Fibroblast of skin of left biceps (primary cell): ENCODE measurements at regions not wholly inside any gene's neighbourhood (a gene's known extent, or its start where the extent isn't known, plus 50 kb on each side); places are given as distances from the start of the nearest gene placed in this dataset.
"Not testable (repeated sequence)": the region's sequence is repeated elsewhere in the genome, so short reads cannot be mapped to it uniquely, and the experiment has no call there.

Source experiments
- DNase-seq, 2 experiments: peaks; one replicate each; pipeline ENCODE4 v3.0.0-alpha.2; 2013; ENCODE audit warnings: low read depth in 2 of 2

- DNase-seq = no peak
Measured at GRCh38 chr5:158602981-158603380, 496.7 kb downstream of the EBF1 start.

GRCh38 chr5:158601118-158601517 is 498.6 kb downstream of the EBF1 start:
- DNase-seq = no peak

GRCh38 chr5:158600679-158601078 is 499.0 kb downstream of the EBF1 start:
- no peak for DNase-seq

- no peak for DNase-seq
Measured at GRCh38 chr5:158599157-158599556, 500.6 kb downstream of the EBF1 start.

- no peak for DNase-seq
Measured at GRCh38 chr5:158594595-158595242, 505.0 kb downstream of the EBF1 start.

GRCh38 chr5:158593925-158594324 is 505.8 kb downstream of the EBF1 start:
- no peak for DNase-seq

GRCh38 chr5:158591301-158591863 is 508.3 kb downstream of the EBF1 start:
- DNase-seq = peak; percentile 47 to 53

- peak in 1 of 2 experiments; percentile 12 for DNase-seq
Measured at GRCh38 chr5:158590746-158591300, 508.9 kb downstream of the EBF1 start.

- DNase-seq = peak; percentile 19 to 33
Measured at GRCh38 chr5:158589939-158590338, 509.8 kb downstream of the EBF1 start.

- no peak for DNase-seq
Measured at GRCh38 chr5:158588617-158589016, 511.1 kb downstream of the EBF1 start.

GRCh38 chr5:158586054-158586453 is 513.7 kb downstream of the EBF1 start:
- DNase-seq = no peak

GRCh38 chr5:158582669-158583068 is 517.0 kb downstream of the EBF1 start:
- DNase-seq = not testable (repeated sequence)

- DNase-seq = no peak
Measured at GRCh38 chr5:158573829-158574228, 525.9 kb downstream of the EBF1 start.

- no peak for DNase-seq
Measured at GRCh38 chr5:158570502-158570901, 529.2 kb downstream of the EBF1 start.

GRCh38 chr5:158569534-158569933 is 530.2 kb downstream of the EBF1 start:
- no peak for DNase-seq

GRCh38 chr5:158565017-158565789 is 534.5 kb downstream of the EBF1 start:
- no peak for DNase-seq

- no peak for DNase-seq
Measured at GRCh38 chr5:158563760-158564390, 535.8 kb downstream of the EBF1 start.

- no peak for DNase-seq
Measured at GRCh38 chr5:158561562-158562190, 538.0 kb downstream of the EBF1 start.

GRCh38 chr5:158560170-158560569 is 539.5 kb downstream of the EBF1 start:
- DNase-seq = no peak

GRCh38 chr5:158559643-158560042 is 540.1 kb downstream of the EBF1 start:
- no peak for DNase-seq

- DNase-seq = no peak
Measured at GRCh38 chr5:158559066-158559465, 540.6 kb downstream of the EBF1 start.

GRCh38 chr5:158553962-158554336 is 545.8 kb downstream of the EBF1 start:
- DNase-seq = no peak
